GM12872 (cell line): ENCODE measurements at regions not wholly inside any gene's neighbourhood (a gene's known extent, or its start where the extent isn't known, plus 50 kb on each side); places are given as distances from the start of the nearest gene placed in this dataset.

ENCODE experiments used
- CTCF ChIP-seq: IDR thresholded peaks from 3 replicates; pipeline ENCODE4 v1.5.1; 2011; ENCODE audit warnings: low read depth, mild to moderate bottlenecking, low read length, moderate library complexity; ENCODE audit not compliant: insufficient read depth

- TF ChIP-seq CTCF, result no peak
Measured at GRCh38 chr2:172373076-172373475, 54.3 kb upstream of the ITGA6 start.

GRCh38 chr2:172373766-172374165 lies 53.6 kb upstream of the ITGA6 start:
- TF ChIP-seq CTCF, result no peak

- TF ChIP-seq CTCF, result no peak
Measured at GRCh38 chr2:172374318-172375240, 52.8 kb upstream of the ITGA6 start.

DNA sequence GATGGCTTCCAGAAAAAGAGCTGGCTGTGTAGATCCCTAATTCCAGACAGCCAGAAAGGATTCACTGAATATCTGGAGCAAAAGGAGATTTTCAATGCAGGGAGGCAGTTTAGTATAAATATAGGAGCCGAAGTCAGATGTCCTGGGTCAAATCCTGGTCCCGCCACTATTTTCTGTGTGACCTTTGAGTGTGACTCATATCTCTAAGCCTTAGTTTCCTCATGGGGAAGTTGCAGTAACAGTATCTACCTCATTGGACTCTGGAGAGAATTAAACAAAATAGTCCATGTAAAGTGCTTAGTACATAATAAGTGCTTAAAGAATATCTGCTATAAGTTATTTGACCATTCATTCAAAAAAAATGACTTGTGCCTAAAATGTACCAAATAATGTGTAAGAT lies 52.1 kb upstream of the ITGA6 start:
- TF ChIP-seq CTCF, result no peak

GRCh38 chr2:172376016-172376415 lies 51.4 kb upstream of the ITGA6 start:
- no peak for TF ChIP-seq CTCF

- TF ChIP-seq CTCF, result no peak
Measured at GRCh38 chr2:172376505-172377125, 50.8 kb upstream of the ITGA6 start.

DNA sequence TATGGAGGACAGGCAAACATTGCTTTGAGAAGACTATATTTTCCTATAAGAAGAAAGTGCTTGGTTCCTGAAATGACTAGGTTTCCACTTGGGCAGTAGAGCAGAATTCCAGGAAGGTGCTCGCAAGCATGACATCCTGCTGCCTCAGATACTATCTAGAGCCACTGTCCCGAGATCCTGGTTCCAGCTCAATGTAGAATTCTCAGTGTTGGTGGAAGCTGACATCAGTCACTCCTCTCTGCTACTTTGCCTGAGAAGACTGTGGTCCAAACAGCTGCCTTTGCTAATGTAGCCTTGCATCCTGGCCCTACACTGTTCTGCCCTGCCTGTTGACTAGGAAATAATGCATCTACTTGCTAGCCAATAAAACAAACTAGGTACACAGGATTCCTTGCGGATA lies 50.0 kb upstream of the ITGA6 start:
- TF ChIP-seq CTCF, result no peak
